Fibroblast of mammary gland (primary cell): ENCODE measurements at regions not wholly inside any gene's neighbourhood (a gene's known extent, or its start where the extent isn't known, plus 50 kb on each side); places are given as distances from the start of the nearest gene placed in this dataset.

Source experiments
- DNase-seq: peaks from one replicate; pipeline ENCODE4 v3.0.0-alpha.2; 2010; ENCODE audit warnings: low read depth
- H3K4me3 ChIP-seq: 2 replicates; pipeline ENCODE4 v1.5.1; 2011; ENCODE audit warnings: low read depth, mild to moderate bottlenecking, low read length, moderate library complexity; ENCODE audit not compliant: control insufficient read depth
- CTCF ChIP-seq: conservative IDR thresholded peaks from 2 replicates; pipeline ENCODE4 v1.5.1; 2011; ENCODE audit warnings: low read depth, low read length, inconsistent platforms; ENCODE audit not compliant: control insufficient read depth, insufficient read depth

- TF ChIP-seq CTCF, result no peak
- H3K4me3 ChIP-seq, result no peak overlapping the region
- DNase-seq, result peak; percentile 60
Observed at GRCh38 chr1:224498574-224499170, 64.1 kb upstream of the WDR26 start.

GRCh38 chr1:224499204-224499603 lies 64.6 kb upstream of the WDR26 start:
- no peak for TF ChIP-seq CTCF
- H3K4me3 ChIP-seq, result no peak overlapping the region
- DNase-seq, result peak; percentile 60

- no peak for DNase-seq
- TF ChIP-seq CTCF, result no peak
- no peak overlapping the region for H3K4me3 ChIP-seq
Observed at GRCh38 chr1:224500796-224501195, 66.2 kb upstream of the WDR26 start.

- TF ChIP-seq CTCF, result no peak
- DNase-seq, result no peak
- H3K4me3 ChIP-seq, result no peak overlapping the region
Observed at GRCh38 chr1:224501836-224502235, 67.2 kb upstream of the WDR26 start.

GRCh38 chr1:224502459-224503160 lies 68.0 kb upstream of the WDR26 start:
- H3K4me3 ChIP-seq, result no peak overlapping the region
- no peak for TF ChIP-seq CTCF
- no peak for DNase-seq

- peak; percentile 80 for DNase-seq
- peak; percentile 6 for TF ChIP-seq CTCF
Observed at GRCh38 chr1:224503161-224504118, 68.8 kb upstream of the WDR26 start.

More at GRCh38 chr1:224503161-224504118, 68.8 kb upstream of the WDR26 start:
- no peak overlapping the region for H3K4me3 ChIP-seq
